ENCODE measurements at regions not wholly inside any gene's neighbourhood (a gene's known extent, or its start where the extent isn't known, plus 50 kb on each side); places are given as distances from the start of the nearest gene placed in this dataset.

- DNase-seq (ENCODE audit: low spot score) = peak; percentile 19
Observed at GRCh38 chr3:9301091-9301490, 51.6 kb upstream of the SRGAP3 start.

- DNase-seq (ENCODE audit: low spot score) = no peak
Observed at GRCh38 chr3:9301798-9302197, 52.4 kb upstream of the SRGAP3 start.

- DNase-seq (ENCODE audit: low spot score) = peak; percentile 79
Observed at GRCh38 chr3:9302425-9303181, 53.2 kb upstream of the SRGAP3 start.

- DNase-seq (ENCODE audit: low spot score) = no peak
Observed at GRCh38 chr3:9308298-9308990, 54.4 kb upstream of the THUMPD3 start.

GRCh38 chr3:9310043-9310442, 52.8 kb upstream of the THUMPD3 start:
- DNase-seq (ENCODE audit: low spot score) = no peak

GRCh38 chr3:9311228-9311627, 51.6 kb upstream of the THUMPD3 start:
- no peak for DNase-seq (ENCODE audit: low spot score)
